Adrenal gland (tissue), 9 donors: ENCODE measurements at regions not wholly inside any gene's neighbourhood (a gene's known extent, or its start where the extent isn't known, plus 50 kb on each side); places are given as distances from the start of the nearest gene placed in this dataset.

Source experiments
- DNase-seq, 7 donors: peaks; one replicate each; pipeline ENCODE4 v3.0.0-alpha.2; 2019 to 2020
- H3K27ac ChIP-seq, 5 donors: fragments of 200-600 bp; sonication (generic) in 4 of 5; 1 replicate in 3 of 5; 2 replicates in 2 of 5; pipeline versions ENCODE4 v1.5.1 to v1.8.0; 2016 to 2020; ENCODE audit warnings: mild to moderate bottlenecking in 1 of 5
- H3K27me3 ChIP-seq: fragments of 200-600 bp; 2 replicates; pipeline ENCODE4 v1.8.0; 2021
- H3K36me3 ChIP-seq, 2 donors: fragments of 200-600 bp; replicated peaks in 1 of 2; 1 replicate in 1 of 2; 2 replicates in 1 of 2; pipeline versions ENCODE4 v1.5.1 to v1.8.0; 2018 to 2022
- H3K4me1 ChIP-seq, 2 donors: fragments of 200-600 bp; replicated peaks in 1 of 2; 1 replicate in 1 of 2; 2 replicates in 1 of 2; pipeline versions ENCODE4 v1.5.1 to v1.8.0; 2018 to 2021
- H3K4me3 ChIP-seq, 4 donors: fragments of 200-600 bp; sonication (generic) in 3 of 4; one replicate each; pipeline ENCODE4 v1.5.1; 2016 to 2018
- H3K9me3 ChIP-seq, 3 donors: fragments of 200-600 bp; sonication (generic) in 1 of 3; replicated peaks in 1 of 3; 1 replicate in 2 of 3; 2 replicates in 1 of 3; pipeline versions ENCODE4 v1.5.1 to v1.8.0; 2016 to 2021
- CTCF ChIP-seq, 6 experiments: fragments of 450-650 bp in 4 of 6; fragments of 200-600 bp in 2 of 6; sonication (generic) in 1 of 6; IDR thresholded peaks; 1 replicate in 5 of 6; 2 replicates in 1 of 6; pipeline versions ENCODE4 v1.5.1 to v1.8.0; 2016 to 2021; ENCODE audit warnings: antibody characterized with exemption in 6 of 6, mild to moderate bottlenecking in 2 of 6, moderate library complexity in 1 of 6
- POLR2A ChIP-seq, 2 donors: fragments of 450-650 bp; IDR thresholded peaks; one replicate each; pipeline ENCODE4 v1.6.1; 2017; ENCODE audit warnings: antibody characterized with exemption in 2 of 2, mild to moderate bottlenecking in 2 of 2, moderate library complexity in 1 of 2
- WGBS, 4 donors: extraction: QIAGEN DNeasy Blood & Tissue Kit in 2 of 4; methylation state at CpG; one replicate each; pipeline versions ENCODE4 v1.1.5 to v1.1.7; 2013 to 2017; 5-methylcytosine and 5-hydroxymethylcytosine counted together
- intact Hi-C, 2 donors: fragments of 100-400 bp; cut with DNase I; formaldehyde crosslinking; loops; one replicate each; pipeline versions ENCODE4 v1.14.1 to v1.15.0; 2022 to 2023
- donor health status: healthy with polysubstance abuse.
- donor health status: Bipolar disorder and iron deficiency.
- donor health status: DM: yes; HTN: yes; CAD: no.
- donor health status: DM: no; HTN: no; CAD: no.
- donor health status: DM: no; HTN: no; CAD: no.

GRCh38 chr13:107192289-107192688 is 624.4 kb upstream of the ARGLU1 start:
- H3K36me3 ChIP-seq, result no peaks in the 10 kb centered on the region
- no peak overlapping the region for H3K27ac ChIP-seq
- no peaks in the 10 kb centered on the region for H3K27me3 ChIP-seq
- TF ChIP-seq POLR2A (IDR thresholded peaks at IDR 0.05), result no peak
- no peak for TF ChIP-seq CTCF (IDR thresholded peaks at IDR 0.05)
- intact Hi-C loops, result no loop called here
- no peak for DNase-seq
- WGBS, 4 donors, result 31 to 51% (median 47%) methylated on average over 7 of the region's 7 CpGs
- no peak overlapping the region for H3K4me3 ChIP-seq
- H3K4me1 ChIP-seq, result no peaks in the 10 kb centered on the region
- H3K9me3 ChIP-seq, result no peaks in the 10 kb centered on the region

- intact Hi-C loops, result no loop called here
- no peak for DNase-seq
- 88 to 95% (median 91%) methylated on average over 1 of the region's 1 CpG for WGBS, 4 donors
- no peaks in the 10 kb centered on the region for H3K36me3 ChIP-seq
- no peak overlapping the region for H3K4me3 ChIP-seq
- TF ChIP-seq POLR2A (IDR thresholded peaks at IDR 0.05) (no peak), CTCF (IDR thresholded peaks at IDR 0.05) (no peak)
- no peaks in the 10 kb centered on the region for H3K4me1 ChIP-seq
- no peaks in the 10 kb centered on the region for H3K9me3 ChIP-seq
- H3K27me3 ChIP-seq, result no peaks in the 10 kb centered on the region
- no peak overlapping the region for H3K27ac ChIP-seq
These were observed 622.1 kb upstream of the ARGLU1 start for GRCh38 chr13:107190065-107190464.

GRCh38 chr13:107185889-107186288 is 618.0 kb upstream of the ARGLU1 start:
- Histone ChIP-seq H3K4me1 (no peaks in the 10 kb centered on the region), H3K36me3 (no peaks in the 10 kb centered on the region), H3K4me3 (no peak overlapping the region), H3K27me3 (no peaks in the 10 kb centered on the region), H3K9me3 (no peaks in the 10 kb centered on the region), H3K27ac (no peak overlapping the region)
- intact Hi-C loops, result no loop called here
- WGBS, 4 donors, result 87 to 94% (median 90%) methylated on average over 4 of the region's 4 CpGs
- no peak for TF ChIP-seq CTCF (IDR thresholded peaks at IDR 0.05)
- TF ChIP-seq POLR2A (IDR thresholded peaks at IDR 0.05), result no peak
- no peak for DNase-seq

GRCh38 chr13:107170270-107170931 is 602.5 kb upstream of the ARGLU1 start:
- Histone ChIP-seq H3K4me1 (no peaks in the 10 kb centered on the region), H3K27me3 (no peaks in the 10 kb centered on the region), H3K27ac (no peak overlapping the region), H3K9me3 (no peaks in the 10 kb centered on the region), H3K36me3 (no peaks in the 10 kb centered on the region), H3K4me3 (no peak overlapping the region)
- WGBS, 4 donors, result 76 to 82% (median 80%) methylated on average over 12 of the region's 12 CpGs
- no peak for DNase-seq
- TF ChIP-seq CTCF (IDR thresholded peaks at IDR 0.05) (no peak), POLR2A (IDR thresholded peaks at IDR 0.05) (no peak)
- intact Hi-C loops, result no loop called here
